OCI-LY3 (cell line): ENCODE measurements at regions not wholly inside any gene's neighbourhood (a gene's known extent, or its start where the extent isn't known, plus 50 kb on each side); places are given as distances from the start of the nearest gene placed in this dataset.

Source experiments
- CTCF ChIP-seq: fragments of 200-600, 300-600 bp; sonication (generic); IDR thresholded peaks from 2 replicates; pipeline ENCODE4 v1.5.1; 2014; ENCODE audit warnings: antibody characterized with exemption, low read length, low read depth
- EZH2phosphoT487 ChIP-seq: fragments of 200-600 bp; shearing (Covaris generic); IDR thresholded peaks from 2 replicates; pipeline ENCODE4 v1.6.1; 2018; ENCODE audit warnings: antibody characterized with exemption, mixed run types, low read depth

- TF ChIP-seq CTCF (no peak), EZH2phosphoT487 (no peak)
Observed at GRCh38 chrX:124529786-124530185, 183.4 kb downstream of the SH2D1A start.
